Smooth muscle cell (in vitro differentiated cells): ENCODE measurements at regions not wholly inside any gene's neighbourhood (a gene's known extent, or its start where the extent isn't known, plus 50 kb on each side); places are given as distances from the start of the nearest gene placed in this dataset.

ENCODE experiments used
- DNase-seq: peaks from one replicate; lab custom pipeline; 2025; ENCODE audit not compliant: unreplicated experiment; lab: John Stamatoyannopoulos, UW
- H2AFZ ChIP-seq: fragments of 200-600 bp; sonication (generic); 2 replicates; pipeline ENCODE4 v1.6.0; 2016; ENCODE audit warnings: antibody characterized with exemption, low read depth, mild to moderate bottlenecking
- H3F3A ChIP-seq: fragments of 200-600 bp; sonication (generic); 2 replicates; pipeline ENCODE4 v1.6.0; 2017; ENCODE audit warnings: antibody characterized with exemption, low read depth
- H3K27ac ChIP-seq: fragments of 200-600 bp; sonication (generic); 2 replicates; pipeline ENCODE4 v1.5.1; 2016; ENCODE audit warnings: low read depth, mild to moderate bottlenecking
- H3K27me3 ChIP-seq: fragments of 200-600 bp; sonication (generic); 2 replicates; pipeline ENCODE4 v1.6.1; 2016; ENCODE audit warnings: low read depth, mild to moderate bottlenecking
- H3K36me3 ChIP-seq: fragments of 200-600 bp; sonication (generic); 2 replicates; pipeline ENCODE4 v1.5.1; 2016; ENCODE audit warnings: low read depth
- H3K4me1 ChIP-seq: fragments of 200-600 bp; sonication (generic); 2 replicates; pipeline ENCODE4 v1.5.1; 2016; ENCODE audit warnings: low read depth
- H3K4me2 ChIP-seq: fragments of 200-600 bp; sonication (generic); 2 replicates; pipeline ENCODE4 v1.6.0; 2016; ENCODE audit warnings: mild to moderate bottlenecking
- H3K4me3 ChIP-seq: fragments of 200-600 bp; sonication (generic); 2 replicates; pipeline ENCODE4 v1.5.1; 2016; ENCODE audit warnings: mild to moderate bottlenecking
- H3K79me2 ChIP-seq: fragments of 200-600 bp; sonication (generic); 2 replicates; pipeline ENCODE4 v1.6.0; 2016; ENCODE audit warnings: low read depth, mild to moderate bottlenecking
- H3K9ac ChIP-seq: fragments of 200-600 bp; sonication (generic); 2 replicates; pipeline ENCODE4 v1.6.0; 2016; ENCODE audit warnings: low read depth
- H3K9me3 ChIP-seq: fragments of 200-600 bp; sonication (generic); replicated peaks from 2 replicates; pipeline ENCODE4 v1.5.1; 2016; ENCODE audit warnings: low read depth
- H4K20me1 ChIP-seq: fragments of 200-600 bp; sonication (generic); 2 replicates; pipeline ENCODE4 v1.6.0; 2016; ENCODE audit warnings: low read depth
- CTCF ChIP-seq: fragments of 200-600 bp; sonication (generic); IDR thresholded peaks from 2 replicates; pipeline ENCODE4 v1.5.1; 2017; ENCODE audit warnings: borderline replicate concordance, mild to moderate bottlenecking, antibody characterized with exemption; ENCODE audit not compliant: insufficient read depth, poor library complexity, severe bottlenecking
- WGBS: methylation state at CpG from one replicate; pipeline ENCODE4 v1.1.7; 2016; ENCODE audit warnings: low lambda C conversion rate; 5-methylcytosine and 5-hydroxymethylcytosine counted together

- no peak for DNase-seq
- H3K9me3 ChIP-seq, result no peaks in the 10 kb centered on the region
- H3K4me3 ChIP-seq, result no peak overlapping the region
- H2AFZ ChIP-seq, result no peak overlapping the region
- H3K4me2 ChIP-seq, result no peak overlapping the region
- H3K9ac ChIP-seq, result no peak overlapping the region
- WGBS, result 97% methylated on average over 1 of the region's 1 CpG
- no peaks in the 10 kb centered on the region for H3K36me3 ChIP-seq
- no peaks in the 10 kb centered on the region for H3K79me2 ChIP-seq
- H3K27ac ChIP-seq, result no peak overlapping the region
- H3K4me1 ChIP-seq, result no peaks in the 10 kb centered on the region
- no peaks in the 10 kb centered on the region for H3F3A ChIP-seq
- no peaks in the 10 kb centered on the region for H3K27me3 ChIP-seq
- no peaks in the 10 kb centered on the region for H4K20me1 ChIP-seq
- TF ChIP-seq CTCF, result no peak
Measured at GRCh38 chr3:115563984-115564383, 59.3 kb upstream of the GAP43 start.

GRCh38 chr3:115571413-115571812 lies 51.9 kb upstream of the GAP43 start:
- no peaks in the 10 kb centered on the region for H3K27me3 ChIP-seq
- no peak for TF ChIP-seq CTCF
- H3F3A ChIP-seq, result no peaks in the 10 kb centered on the region
- DNase-seq, result no peak
- H4K20me1 ChIP-seq, result no peaks in the 10 kb centered on the region
- H3K79me2 ChIP-seq, result no peaks in the 10 kb centered on the region
- H3K36me3 ChIP-seq, result no peaks in the 10 kb centered on the region
- no peak overlapping the region for H3K9ac ChIP-seq
- H2AFZ ChIP-seq, result no peak overlapping the region
- H3K27ac ChIP-seq, result no peak overlapping the region
- H3K4me3 ChIP-seq, result no peak overlapping the region
- no peaks in the 10 kb centered on the region for H3K4me1 ChIP-seq
- no peak overlapping the region for H3K4me2 ChIP-seq
- no peaks in the 10 kb centered on the region for H3K9me3 ChIP-seq
- 100% methylated on average over 1 of the region's 1 CpG for WGBS
